ENCODE measurements at regions not wholly inside any gene's neighbourhood (a gene's known extent, or its start where the extent isn't known, plus 50 kb on each side); places are given as distances from the start of the nearest gene placed in this dataset.

DNA sequence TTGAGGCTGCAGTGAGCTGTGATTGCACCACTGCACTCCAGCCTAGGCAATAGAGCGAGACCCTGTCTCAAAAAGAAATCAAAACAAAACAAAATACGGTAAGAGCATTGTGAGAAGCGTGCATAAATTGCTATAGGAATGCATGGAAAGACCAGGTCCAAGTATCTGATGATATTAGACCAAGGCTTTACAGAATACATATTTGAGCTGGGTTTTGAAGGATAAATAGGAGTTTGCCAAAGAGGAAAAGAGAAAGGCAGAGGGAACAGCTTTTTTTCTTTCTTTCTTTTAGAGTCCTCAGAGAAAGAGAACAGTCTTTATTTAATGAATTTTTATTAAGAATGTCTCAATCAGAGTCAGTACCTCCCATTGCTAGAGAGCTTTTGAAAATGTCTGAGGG lies 79.5 kb upstream of the PRPS1 start:
- TF ChIP-seq HDAC2 (IDR thresholded peaks at IDR 0.05) (no peak), POLR2AphosphoS5 (IDR thresholded peaks at IDR 0.05; ENCODE audit: low read length) (no peak), EZH2 (IDR thresholded peaks at IDR 0.05; ENCODE audit: borderline replicate concordance, control insufficient read depth, low read depth, low read length) (no peak)
- TF ChIP-seq, protein P1, sequence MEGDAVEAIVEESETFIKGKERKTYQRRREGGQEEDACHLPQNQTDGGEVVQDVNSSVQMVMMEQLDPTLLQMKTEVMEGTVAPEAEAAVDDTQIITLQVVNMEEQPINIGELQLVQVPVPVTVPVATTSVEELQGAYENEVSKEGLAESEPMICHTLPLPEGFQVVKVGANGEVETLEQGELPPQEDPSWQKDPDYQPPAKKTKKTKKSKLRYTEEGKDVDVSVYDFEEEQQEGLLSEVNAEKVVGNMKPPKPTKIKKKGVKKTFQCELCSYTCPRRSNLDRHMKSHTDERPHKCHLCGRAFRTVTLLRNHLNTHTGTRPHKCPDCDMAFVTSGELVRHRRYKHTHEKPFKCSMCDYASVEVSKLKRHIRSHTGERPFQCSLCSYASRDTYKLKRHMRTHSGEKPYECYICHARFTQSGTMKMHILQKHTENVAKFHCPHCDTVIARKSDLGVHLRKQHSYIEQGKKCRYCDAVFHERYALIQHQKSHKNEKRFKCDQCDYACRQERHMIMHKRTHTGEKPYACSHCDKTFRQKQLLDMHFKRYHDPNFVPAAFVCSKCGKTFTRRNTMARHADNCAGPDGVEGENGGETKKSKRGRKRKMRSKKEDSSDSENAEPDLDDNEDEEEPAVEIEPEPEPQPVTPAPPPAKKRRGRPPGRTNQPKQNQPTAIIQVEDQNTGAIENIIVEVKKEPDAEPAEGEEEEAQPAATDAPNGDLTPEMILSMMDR (IDR thresholded peaks at IDR 0.05 in 2 of 3, conservative IDR thresholded peaks at IDR 0.05 in 1 of 3; ENCODE audit: control insufficient read depth in 2 of 3, extremely low read depth in 1 of 3, insufficient read depth in 1 of 3, low read depth in 3 of 3, low read length in 3 of 3) = no peak
